ENCODE measurements at regions not wholly inside any gene's neighbourhood (a gene's known extent, or its start where the extent isn't known, plus 50 kb on each side); places are given as distances from the start of the nearest gene placed in this dataset.

DNA sequence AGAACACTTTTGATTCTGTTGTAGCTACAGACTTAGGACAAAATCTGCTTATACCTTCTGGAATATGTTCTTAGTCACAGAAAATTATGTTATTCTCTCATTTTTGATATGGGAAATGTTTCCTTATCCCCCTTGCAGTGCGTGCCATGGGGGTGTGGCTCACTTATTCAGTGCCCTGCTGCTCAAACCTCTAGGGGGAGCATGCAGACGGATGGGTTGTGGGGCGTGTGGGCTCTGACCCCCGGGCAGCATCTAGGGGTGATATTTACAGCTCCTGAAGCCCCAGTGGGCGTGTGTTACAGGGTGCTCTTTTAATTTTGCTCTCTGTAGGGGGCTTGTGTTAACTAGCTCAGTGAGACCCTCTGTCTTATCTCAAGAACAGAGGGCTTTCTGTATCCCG lies 61.3 kb upstream of the FERMT1 start:
- Histone ChIP-seq H2BK12ac (ENCODE audit: low read length in 2 of 2) (no peak overlapping the region), H3K9me3 (ENCODE audit: control insufficient read depth, low read length) (peaks cover 3% of the 10 kb centered on the region), H3K27ac (ENCODE audit: low read length, poor library complexity, severe bottlenecking) (no peak overlapping the region), H2AFZ (ENCODE audit: low read depth, low read length) (no peak overlapping the region), H3K18ac (ENCODE audit: low read depth in 1 of 2, low read length in 2 of 2) (no peak overlapping the region), H4K91ac (ENCODE audit: low read length) (no peak overlapping the region), H3K27me3 (ENCODE audit: control insufficient read depth in 1 of 2, insufficient read depth in 1 of 2, low read length in 2 of 2) (peaks cover 4 to 29% of the 10 kb centered on the region in 2 experiments), H3K4me3 (ENCODE audit: insufficient read depth in 1 of 2, low read depth in 1 of 2, low read length in 2 of 2) (no peak overlapping the region), H3K36me3 (ENCODE audit: control insufficient read depth in 1 of 2, insufficient read depth in 2 of 2, low read depth in 1 of 2, low read length in 2 of 2) (no peaks in the 10 kb centered on the region), H4K8ac (ENCODE audit: low read length) (no peak overlapping the region), H3K9ac (ENCODE audit: low read length) (no peak overlapping the region), H2BK5ac (ENCODE audit: low read depth, low read length, poor library complexity, severe bottlenecking) (no peak overlapping the region), H3K4ac (ENCODE audit: low read depth in 1 of 2, low read length in 2 of 2) (no peak overlapping the region), H2BK15ac (ENCODE audit: low read depth, poor library complexity, severe bottlenecking) (no peak overlapping the region), H2BK120ac (ENCODE audit: low read depth, low read length) (no peak overlapping the region), H3K23ac (ENCODE audit: low read length in 2 of 2) (no peak overlapping the region), H3K14ac (ENCODE audit: low read length in 2 of 2) (no peak overlapping the region), H3K79me1 (replicated peaks; ENCODE audit: low read length, poor library complexity, severe bottlenecking) (no peaks in the 10 kb centered on the region), H3K4me2 (ENCODE audit: low read length, poor library complexity, severe bottlenecking) (no peak overlapping the region), H3K4me1 (ENCODE audit: control insufficient read depth, insufficient read depth, low read depth, low read length) (no peaks in the 10 kb centered on the region), H2AK5ac (ENCODE audit: low read length, severe bottlenecking) (no peak overlapping the region)
- WGBS, result 78% methylated on average over 6 of the region's 6 CpGs
- no peak for DNase-seq

DNA sequence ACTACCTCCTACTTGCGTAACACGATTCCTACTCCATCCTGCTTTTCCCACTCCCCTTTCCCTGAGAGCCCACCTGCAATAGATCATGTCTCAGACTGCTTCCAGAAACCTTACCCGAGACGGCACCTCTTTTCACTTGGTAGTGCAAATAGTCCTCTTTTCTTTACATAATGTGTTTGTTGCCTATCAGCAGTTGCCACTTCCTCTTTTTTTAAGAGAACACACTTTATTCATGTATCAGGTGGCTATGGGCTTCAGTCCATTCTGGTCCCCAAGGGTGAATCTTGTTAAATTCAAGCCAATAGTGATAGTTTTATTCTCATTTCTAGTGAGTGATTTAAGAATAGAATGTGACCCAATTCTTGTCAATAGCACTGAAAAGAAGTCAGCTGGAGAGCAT lies 57.7 kb upstream of the FERMT1 start:
- Histone ChIP-seq H2BK5ac (ENCODE audit: low read depth, low read length, poor library complexity, severe bottlenecking) (no peak overlapping the region), H3K14ac (ENCODE audit: low read length in 2 of 2) (peak overlapping the region in 1 of 2 experiments; percentile 60), H3K23ac (ENCODE audit: low read length in 2 of 2) (no peak overlapping the region), H3K4me1 (ENCODE audit: control insufficient read depth, insufficient read depth, low read depth, low read length) (no peaks in the 10 kb centered on the region), H2BK12ac (ENCODE audit: low read length in 2 of 2) (no peak overlapping the region), H2AK5ac (ENCODE audit: low read length, severe bottlenecking) (no peak overlapping the region), H3K36me3 (ENCODE audit: control insufficient read depth in 1 of 2, insufficient read depth in 2 of 2, low read depth in 1 of 2, low read length in 2 of 2) (no peaks in the 10 kb centered on the region), H3K18ac (ENCODE audit: low read depth in 1 of 2, low read length in 2 of 2) (no peak overlapping the region), H4K8ac (ENCODE audit: low read length) (no peak overlapping the region), H3K4me2 (ENCODE audit: low read length, poor library complexity, severe bottlenecking) (no peak overlapping the region), H3K27ac (ENCODE audit: low read length, poor library complexity, severe bottlenecking) (no peak overlapping the region), H2BK15ac (ENCODE audit: low read depth, poor library complexity, severe bottlenecking) (no peak overlapping the region), H3K79me1 (replicated peaks; ENCODE audit: low read length, poor library complexity, severe bottlenecking) (no peaks in the 10 kb centered on the region), H2BK120ac (ENCODE audit: low read depth, low read length) (no peak overlapping the region), H3K9ac (ENCODE audit: low read length) (no peak overlapping the region), H3K9me3 (ENCODE audit: control insufficient read depth, low read length) (peaks cover 3% of the 10 kb centered on the region), H3K4ac (ENCODE audit: low read depth in 1 of 2, low read length in 2 of 2) (no peak overlapping the region), H3K4me3 (ENCODE audit: insufficient read depth in 1 of 2, low read depth in 1 of 2, low read length in 2 of 2) (no peak overlapping the region), H4K91ac (ENCODE audit: low read length) (no peak overlapping the region), H3K27me3 (ENCODE audit: control insufficient read depth in 1 of 2, insufficient read depth in 1 of 2, low read length in 2 of 2) (peaks cover 11 to 54% of the 10 kb centered on the region in 2 experiments), H2AFZ (ENCODE audit: low read depth, low read length) (no peak overlapping the region)
- WGBS, result 90% methylated on average over 4 of the region's 4 CpGs
- DNase-seq, result no peak

DNA sequence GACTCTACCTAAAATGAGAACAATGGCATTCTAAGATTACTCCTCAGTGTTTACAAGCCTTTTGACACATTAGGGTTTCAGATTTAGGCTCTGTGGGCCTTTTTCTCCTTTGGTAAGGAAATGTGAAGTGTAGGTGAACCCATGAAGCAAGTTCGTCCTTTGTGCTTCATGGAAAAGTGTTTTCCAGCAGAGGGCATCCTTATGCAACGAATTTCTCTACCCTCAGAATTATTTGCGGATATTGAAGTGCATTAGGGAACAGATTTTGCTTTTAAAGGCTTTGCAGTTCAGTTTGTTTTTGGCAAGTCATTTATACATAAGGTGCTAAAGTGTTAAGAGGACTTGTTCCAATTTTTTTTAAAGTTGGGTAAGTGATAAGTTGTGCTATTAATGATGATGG lies 55.7 kb upstream of the FERMT1 start:
- Histone ChIP-seq H3K4me1 (ENCODE audit: control insufficient read depth, insufficient read depth, low read depth, low read length) (no peaks in the 10 kb centered on the region), H4K8ac (ENCODE audit: low read length) (no peak overlapping the region), H2AFZ (ENCODE audit: low read depth, low read length) (no peak overlapping the region), H2BK12ac (ENCODE audit: low read length in 2 of 2) (no peak overlapping the region), H3K9ac (ENCODE audit: low read length) (no peak overlapping the region), H3K23ac (ENCODE audit: low read length in 2 of 2) (no peak overlapping the region), H4K91ac (ENCODE audit: low read length) (no peak overlapping the region), H2BK120ac (ENCODE audit: low read depth, low read length) (no peak overlapping the region), H2BK15ac (ENCODE audit: low read depth, poor library complexity, severe bottlenecking) (no peak overlapping the region), H2AK5ac (ENCODE audit: low read length, severe bottlenecking) (no peak overlapping the region), H3K14ac (ENCODE audit: low read length in 2 of 2) (no peak overlapping the region), H3K4me3 (ENCODE audit: insufficient read depth in 1 of 2, low read depth in 1 of 2, low read length in 2 of 2) (no peak overlapping the region), H3K4ac (ENCODE audit: low read depth in 1 of 2, low read length in 2 of 2) (no peak overlapping the region), H3K9me3 (ENCODE audit: control insufficient read depth, low read length) (peaks cover 3% of the 10 kb centered on the region), H3K79me1 (replicated peaks; ENCODE audit: low read length, poor library complexity, severe bottlenecking) (no peaks in the 10 kb centered on the region), H3K27me3 (ENCODE audit: control insufficient read depth in 1 of 2, insufficient read depth in 1 of 2, low read length in 2 of 2) (peaks cover 12 to 53% of the 10 kb centered on the region in 2 experiments), H2BK5ac (ENCODE audit: low read depth, low read length, poor library complexity, severe bottlenecking) (no peak overlapping the region), H3K4me2 (ENCODE audit: low read length, poor library complexity, severe bottlenecking) (no peak overlapping the region), H3K18ac (ENCODE audit: low read depth in 1 of 2, low read length in 2 of 2) (no peak overlapping the region), H3K27ac (ENCODE audit: low read length, poor library complexity, severe bottlenecking) (no peak overlapping the region), H3K36me3 (ENCODE audit: control insufficient read depth in 1 of 2, insufficient read depth in 2 of 2, low read depth in 1 of 2, low read length in 2 of 2) (no peaks in the 10 kb centered on the region)
- 0% methylated on average over 2 of the region's 3 CpGs for WGBS
- DNase-seq, result peak; percentile 51

DNA sequence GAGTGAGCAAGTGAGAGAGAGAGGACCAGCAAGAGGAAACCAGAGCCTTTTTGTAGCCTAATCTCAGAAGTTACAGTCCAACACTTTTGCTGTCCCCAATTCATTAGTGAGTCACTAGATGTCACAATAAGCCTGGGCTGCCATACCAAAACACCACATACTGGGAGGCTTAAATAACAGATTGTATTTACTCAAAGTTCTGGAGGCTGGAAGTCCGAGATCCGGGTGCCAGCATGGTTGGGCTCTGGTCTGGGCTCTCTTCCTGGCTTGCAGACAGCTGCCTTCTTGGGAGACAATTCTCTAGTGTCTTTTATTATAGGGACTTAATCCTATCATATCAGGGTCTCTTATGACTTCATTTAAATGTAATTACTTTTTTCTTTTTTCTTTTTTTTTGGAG lies 50.7 kb upstream of the FERMT1 start:
- Histone ChIP-seq H3K4me2 (ENCODE audit: low read length, poor library complexity, severe bottlenecking) (no peak overlapping the region), H3K14ac (ENCODE audit: low read length in 2 of 2) (no peak overlapping the region), H3K4ac (ENCODE audit: low read depth in 1 of 2, low read length in 2 of 2) (no peak overlapping the region), H3K79me1 (replicated peaks; ENCODE audit: low read length, poor library complexity, severe bottlenecking) (no peaks in the 10 kb centered on the region), H3K4me1 (ENCODE audit: control insufficient read depth, insufficient read depth, low read depth, low read length) (no peaks in the 10 kb centered on the region), H2BK15ac (ENCODE audit: low read depth, poor library complexity, severe bottlenecking) (no peak overlapping the region), H2AFZ (ENCODE audit: low read depth, low read length) (no peak overlapping the region), H2BK5ac (ENCODE audit: low read depth, low read length, poor library complexity, severe bottlenecking) (no peak overlapping the region), H3K36me3 (ENCODE audit: control insufficient read depth in 1 of 2, insufficient read depth in 2 of 2, low read depth in 1 of 2, low read length in 2 of 2) (no peaks in the 10 kb centered on the region), H4K91ac (ENCODE audit: low read length) (no peak overlapping the region), H3K9me3 (ENCODE audit: control insufficient read depth, low read length) (peaks cover 10% of the 10 kb centered on the region), H4K8ac (ENCODE audit: low read length) (no peak overlapping the region), H3K27me3 (ENCODE audit: control insufficient read depth in 1 of 2, insufficient read depth in 1 of 2, low read length in 2 of 2) (peaks cover 12 to 37% of the 10 kb centered on the region in 2 experiments), H2BK120ac (ENCODE audit: low read depth, low read length) (no peak overlapping the region), H3K27ac (ENCODE audit: low read length, poor library complexity, severe bottlenecking) (no peak overlapping the region), H3K9ac (ENCODE audit: low read length) (no peak overlapping the region), H3K4me3 (ENCODE audit: insufficient read depth in 1 of 2, low read depth in 1 of 2, low read length in 2 of 2) (no peak overlapping the region), H2AK5ac (ENCODE audit: low read length, severe bottlenecking) (no peak overlapping the region), H3K18ac (ENCODE audit: low read depth in 1 of 2, low read length in 2 of 2) (no peak overlapping the region), H2BK12ac (ENCODE audit: low read length in 2 of 2) (no peak overlapping the region), H3K23ac (ENCODE audit: low read length in 2 of 2) (no peak overlapping the region)
- DNase-seq, result no peak
- WGBS, result 88% methylated on average over 2 of the region's 2 CpGs
